ENCODE measurements at regions not wholly inside any gene's neighbourhood (a gene's known extent, or its start where the extent isn't known, plus 50 kb on each side); places are given as distances from the start of the nearest gene placed in this dataset.
"Not testable (repeated sequence)": the region's sequence is repeated elsewhere in the genome, so short reads cannot be mapped to it uniquely, and the experiment has no call there.

- no peak for DNase-seq
Observed at GRCh38 chr10:114708084-114708483, 50.0 kb upstream of the ABLIM1 start.

GRCh38 chr10:114708717-114709335 is 50.8 kb upstream of the ABLIM1 start:
- peak; percentile 23 for DNase-seq

GRCh38 chr10:114709984-114710383 is 51.9 kb upstream of the ABLIM1 start:
- no peak for DNase-seq

- DNase-seq = no peak
Observed at GRCh38 chr10:114711176-114711868, 53.2 kb upstream of the ABLIM1 start.

- DNase-seq = no peak
Observed at GRCh38 chr10:114711869-114712250, 53.8 kb upstream of the ABLIM1 start.

GRCh38 chr10:114713525-114714090 is 55.5 kb upstream of the ABLIM1 start:
- DNase-seq = no peak

GRCh38 chr10:114714281-114714741 is 56.2 kb upstream of the ABLIM1 start:
- DNase-seq = no peak

- DNase-seq = no peak
Observed at GRCh38 chr10:114715171-114715670, 57.1 kb upstream of the ABLIM1 start.

- DNase-seq = no peak
Observed at GRCh38 chr10:114716811-114717404, 58.8 kb upstream of the ABLIM1 start.

- DNase-seq = not testable (repeated sequence)
Observed at GRCh38 chr10:114717881-114718280, 59.8 kb upstream of the ABLIM1 start.

- DNase-seq = no peak
Observed at GRCh38 chr10:114718374-114718773, 60.3 kb upstream of the ABLIM1 start.

- no peak for DNase-seq
Observed at GRCh38 chr10:114719311-114719710, 61.2 kb upstream of the ABLIM1 start.

GRCh38 chr10:114720023-114720422 is 61.9 kb upstream of the ABLIM1 start:
- DNase-seq = not testable (repeated sequence)

GRCh38 chr10:114720685-114721278 is 62.7 kb upstream of the ABLIM1 start:
- no peak for DNase-seq

GRCh38 chr10:114722136-114722535 is 64.1 kb upstream of the ABLIM1 start:
- not testable (repeated sequence) for DNase-seq

GRCh38 chr10:114723361-114723760 is 65.3 kb upstream of the ABLIM1 start:
- no peak for DNase-seq

GRCh38 chr10:114723991-114724715 is 66.1 kb upstream of the ABLIM1 start:
- no peak for DNase-seq

GRCh38 chr10:114724716-114725106 is 66.6 kb upstream of the ABLIM1 start:
- DNase-seq = no peak

- no peak for DNase-seq
Observed at GRCh38 chr10:114726820-114727271, 68.8 kb upstream of the ABLIM1 start.

- no peak for DNase-seq
Observed at GRCh38 chr10:114728325-114728724, 70.2 kb upstream of the ABLIM1 start.

- no peak for DNase-seq
Observed at GRCh38 chr10:114729103-114729659, 71.1 kb upstream of the ABLIM1 start.

- DNase-seq = no peak
Observed at GRCh38 chr10:114730291-114730690, 72.2 kb upstream of the ABLIM1 start.
